Type B pancreatic cell (in vitro differentiated cells): ENCODE measurements at regions not wholly inside any gene's neighbourhood (a gene's known extent, or its start where the extent isn't known, plus 50 kb on each side); places are given as distances from the start of the nearest gene placed in this dataset.

Experiments
- DNase-seq: peaks from one replicate; pipeline ENCODE4 v3.0.0; 2021; ENCODE audit warnings: mixed read lengths; ENCODE audit not compliant: unreplicated experiment; ENCODE audit errors: extremely low spot score
- H3K27ac Mint-ChIP-seq: 2 replicates; pipeline ENCODE4 v1.8.0; 2021; ENCODE audit warnings: mild to moderate bottlenecking, mixed read lengths
- H3K27me3 Mint-ChIP-seq: 2 replicates; pipeline ENCODE4 v1.8.0; 2021; ENCODE audit warnings: mixed read lengths
- H3K36me3 Mint-ChIP-seq: 2 replicates; pipeline ENCODE4 v1.8.0; 2021; ENCODE audit warnings: mixed read lengths
- H3K4me1 Mint-ChIP-seq: one replicate; pipeline ENCODE4 v1.8.0; 2021; ENCODE audit warnings: mixed read lengths; ENCODE audit not compliant: unreplicated experiment
- H3K4me3 Mint-ChIP-seq: 2 replicates; pipeline ENCODE4 v1.8.0; 2021; ENCODE audit warnings: mild to moderate bottlenecking, mixed read lengths
- H3K9me3 Mint-ChIP-seq: 2 replicates; pipeline ENCODE4 v1.8.0; 2021; ENCODE audit warnings: mixed read lengths
- CTCF ChIP-seq: fragments of 200-600 bp; sonication (generic); conservative IDR thresholded peaks from 2 replicates; pipeline ENCODE4 v1.5.0; 2021; ENCODE audit warnings: antibody characterized with exemption, mild to moderate bottlenecking

GRCh38 chr7:115274-115911 lies 77.0 kb upstream of the FAM20C start:
- Mint-ChIP-seq H3K27me3 (peaks cover 17% of the 10 kb centered on the region), H3K36me3 (no peaks in the 10 kb centered on the region), H3K4me3 (no peak overlapping the region), H3K4me1 (peaks cover 4% of the 10 kb centered on the region), H3K9me3 (peaks cover 17% of the 10 kb centered on the region), H3K27ac (no peak overlapping the region)
- DNase-seq, result no peak
- no peak for TF ChIP-seq CTCF

DNA sequence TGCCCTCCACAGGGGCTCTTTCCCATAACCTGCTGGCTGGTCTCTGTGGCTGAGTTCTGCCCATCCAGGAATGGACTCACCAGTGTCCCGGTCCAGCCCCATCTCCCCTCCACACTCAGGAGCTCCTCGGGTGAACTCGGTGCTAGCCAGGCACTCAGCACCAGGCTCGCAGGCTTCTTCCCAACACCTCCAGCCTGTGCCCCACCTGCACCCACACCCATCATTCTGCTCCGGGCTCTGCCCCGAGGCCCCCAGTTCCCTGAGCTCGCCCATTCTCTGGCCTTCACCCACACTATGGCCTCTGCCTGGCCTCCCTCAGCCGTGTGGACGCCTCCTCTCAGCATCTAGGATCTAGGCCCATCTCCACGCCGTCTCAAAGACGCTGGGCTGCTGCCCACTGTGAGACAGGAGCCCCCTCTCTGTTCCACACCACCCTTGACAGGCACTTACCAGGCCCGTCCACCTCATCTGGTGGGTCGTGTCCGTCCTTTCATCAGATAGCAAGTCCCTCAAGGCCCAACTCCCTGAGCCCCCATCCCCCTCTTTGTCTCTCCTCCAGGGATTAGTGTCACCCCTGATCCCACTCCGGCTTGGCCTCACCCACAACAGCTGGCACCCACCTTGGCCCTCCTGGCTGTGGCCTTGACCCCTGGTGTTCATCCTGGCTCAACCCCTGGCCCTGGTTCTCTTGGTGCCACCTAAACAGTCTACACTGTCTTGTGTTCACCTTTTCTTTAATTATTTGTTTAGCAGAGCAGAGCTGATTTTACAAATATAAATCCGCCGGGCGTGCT lies 76.0 kb upstream of the FAM20C start:
- Mint-ChIP-seq H3K4me1 (peaks cover 9% of the 10 kb centered on the region), H3K4me3 (no peak overlapping the region), H3K27me3 (peaks cover 20% of the 10 kb centered on the region), H3K36me3 (no peaks in the 10 kb centered on the region), H3K9me3 (peaks cover 17% of the 10 kb centered on the region), H3K27ac (no peak overlapping the region)
- TF ChIP-seq CTCF, result no peak
- no peak for DNase-seq

- TF ChIP-seq CTCF, result no peak
- Mint-ChIP-seq H3K27ac (no peak overlapping the region), H3K27me3 (peaks cover 25% of the 10 kb centered on the region), H3K36me3 (no peaks in the 10 kb centered on the region), H3K4me3 (no peak overlapping the region), H3K9me3 (peaks cover 12% of the 10 kb centered on the region), H3K4me1 (peaks cover 9% of the 10 kb centered on the region)
- DNase-seq, result no peak
These were observed 74.3 kb upstream of the FAM20C start for GRCh38 chr7:117836-118614.

GRCh38 chr7:118615-119391 lies 73.6 kb upstream of the FAM20C start:
- H3K9me3 Mint-ChIP-seq, result peaks cover 7% of the 10 kb centered on the region
- DNase-seq, result no peak
- H3K36me3 Mint-ChIP-seq, result no peaks in the 10 kb centered on the region
- no peak overlapping the region for H3K4me3 Mint-ChIP-seq
- H3K27me3 Mint-ChIP-seq, result peaks cover 25% of the 10 kb centered on the region
- H3K4me1 Mint-ChIP-seq, result peaks cover 9% of the 10 kb centered on the region
- no peak overlapping the region for H3K27ac Mint-ChIP-seq
- no peak for TF ChIP-seq CTCF
